ENCODE measurements at regions not wholly inside any gene's neighbourhood (a gene's known extent, or its start where the extent isn't known, plus 50 kb on each side); places are given as distances from the start of the nearest gene placed in this dataset.

GRCh38 chr1:188877668-188878067 is 1600.0 kb downstream of the BRINP3 start:
- no peak overlapping the region for H3K4me2 ChIP-seq (ENCODE audit: low read length)
- no peak for TF ChIP-seq EZH2 (IDR thresholded peaks at IDR 0.05; ENCODE audit: borderline replicate concordance, low read length)
- no peak for TF ChIP-seq CTCF (IDR thresholded peaks at IDR 0.05; ENCODE audit: low read length)
- H3K9ac ChIP-seq (ENCODE audit: low read length) = no peak overlapping the region
- H3K9me3 ChIP-seq (ENCODE audit: low read length) = no peaks in the 10 kb centered on the region
- no peak overlapping the region for H2AFZ ChIP-seq (ENCODE audit: low read length)
- H3K4me3 ChIP-seq (ENCODE audit: low read depth, low read length, poor library complexity, severe bottlenecking) = no peak overlapping the region
- no peaks in the 10 kb centered on the region for H3K27me3 ChIP-seq (ENCODE audit: insufficient read depth, low read length)
- H3K36me3 ChIP-seq (ENCODE audit: insufficient read depth, low read length) = no peaks in the 10 kb centered on the region
- no peaks in the 10 kb centered on the region for H3F3A ChIP-seq (ENCODE audit: insufficient read depth, low read length)
- no peaks in the 10 kb centered on the region for H3K79me2 ChIP-seq (ENCODE audit: insufficient read depth, low read length)
- H3K9me2 ChIP-seq (ENCODE audit: low read depth, low read length) = no peaks in the 10 kb centered on the region
- no peaks in the 10 kb centered on the region for H4K20me1 ChIP-seq (ENCODE audit: insufficient read depth, low read length)
- H3K27ac ChIP-seq (ENCODE audit: low read depth, low read length, poor library complexity, severe bottlenecking) = no peak overlapping the region
- no peaks in the 10 kb centered on the region for H3K4me1 ChIP-seq (ENCODE audit: insufficient read depth, low read length, severe bottlenecking)

GRCh38 chr1:188888386-188888785 is 1589.3 kb downstream of the BRINP3 start:
- H3K36me3 ChIP-seq (ENCODE audit: insufficient read depth, low read length) = no peaks in the 10 kb centered on the region
- no peak overlapping the region for H2AFZ ChIP-seq (ENCODE audit: low read length)
- H3K27ac ChIP-seq (ENCODE audit: low read depth, low read length, poor library complexity, severe bottlenecking) = no peak overlapping the region
- H4K20me1 ChIP-seq (ENCODE audit: insufficient read depth, low read length) = no peaks in the 10 kb centered on the region
- TF ChIP-seq CTCF (IDR thresholded peaks at IDR 0.05; ENCODE audit: low read length) = no peak
- no peaks in the 10 kb centered on the region for H3K9me2 ChIP-seq (ENCODE audit: low read depth, low read length)
- H3K9me3 ChIP-seq (ENCODE audit: low read length) = no peaks in the 10 kb centered on the region
- H3K4me2 ChIP-seq (ENCODE audit: low read length) = no peak overlapping the region
- H3F3A ChIP-seq (ENCODE audit: insufficient read depth, low read length) = no peaks in the 10 kb centered on the region
- no peak overlapping the region for H3K4me3 ChIP-seq (ENCODE audit: low read depth, low read length, poor library complexity, severe bottlenecking)
- no peak overlapping the region for H3K9ac ChIP-seq (ENCODE audit: low read length)
- H3K27me3 ChIP-seq (ENCODE audit: insufficient read depth, low read length) = no peaks in the 10 kb centered on the region
- H3K4me1 ChIP-seq (ENCODE audit: insufficient read depth, low read length, severe bottlenecking) = no peaks in the 10 kb centered on the region
- no peaks in the 10 kb centered on the region for H3K79me2 ChIP-seq (ENCODE audit: insufficient read depth, low read length)

- Histone ChIP-seq H3K27me3 (ENCODE audit: insufficient read depth, low read length) (no peaks in the 10 kb centered on the region), H3K9me2 (ENCODE audit: low read depth, low read length) (no peaks in the 10 kb centered on the region), H3K4me3 (ENCODE audit: low read depth, low read length, poor library complexity, severe bottlenecking) (no peak overlapping the region), H3K4me2 (ENCODE audit: low read length) (no peak overlapping the region), H3K79me2 (ENCODE audit: insufficient read depth, low read length) (no peaks in the 10 kb centered on the region), H3K27ac (ENCODE audit: low read depth, low read length, poor library complexity, severe bottlenecking) (no peak overlapping the region), H3K4me1 (ENCODE audit: insufficient read depth, low read length, severe bottlenecking) (no peaks in the 10 kb centered on the region), H2AFZ (ENCODE audit: low read length) (no peak overlapping the region), H4K20me1 (ENCODE audit: insufficient read depth, low read length) (no peaks in the 10 kb centered on the region), H3K36me3 (ENCODE audit: insufficient read depth, low read length) (no peaks in the 10 kb centered on the region), H3K9me3 (ENCODE audit: low read length) (no peaks in the 10 kb centered on the region), H3F3A (ENCODE audit: insufficient read depth, low read length) (no peaks in the 10 kb centered on the region), H3K9ac (ENCODE audit: low read length) (no peak overlapping the region)
- TF ChIP-seq EZH2 (IDR thresholded peaks at IDR 0.05; ENCODE audit: borderline replicate concordance, low read length) (no peak), CTCF (IDR thresholded peaks at IDR 0.05; ENCODE audit: low read length) (no peak)
Observed at GRCh38 chr1:188889166-188889565, 1588.5 kb downstream of the BRINP3 start.
